HepG2 (cell line): ENCODE measurements at regions not wholly inside any gene's neighbourhood (a gene's known extent, or its start where the extent isn't known, plus 50 kb on each side); places are given as distances from the start of the nearest gene placed in this dataset.

Experiments
- CTCF ChIP-seq: sonication (generic); formaldehyde crosslinking; IDR thresholded peaks from 2 replicates; pipeline ENCODE4 v1.5.0; 2020; ENCODE audit warnings: mild to moderate bottlenecking, missing genetic modification reagents, moderate library complexity
- RFX3 ChIP-seq: IDR thresholded peaks from 2 replicates; pipeline ENCODE4 v1.6.1; 2016; ENCODE audit warnings: missing biosample characterization, missing genetic modification reagents

- TF ChIP-seq RFX3 (CRISPR knock-in tag) = no peak
- no peak for TF ChIP-seq CTCF (CRISPR knock-in tag)
These were observed 172.8 kb downstream of the EFNB2 start for GRCh38 chr13:106362707-106363106.
